ENCODE measurements at regions not wholly inside any gene's neighbourhood (a gene's known extent, or its start where the extent isn't known, plus 50 kb on each side); places are given as distances from the start of the nearest gene placed in this dataset.

DNA sequence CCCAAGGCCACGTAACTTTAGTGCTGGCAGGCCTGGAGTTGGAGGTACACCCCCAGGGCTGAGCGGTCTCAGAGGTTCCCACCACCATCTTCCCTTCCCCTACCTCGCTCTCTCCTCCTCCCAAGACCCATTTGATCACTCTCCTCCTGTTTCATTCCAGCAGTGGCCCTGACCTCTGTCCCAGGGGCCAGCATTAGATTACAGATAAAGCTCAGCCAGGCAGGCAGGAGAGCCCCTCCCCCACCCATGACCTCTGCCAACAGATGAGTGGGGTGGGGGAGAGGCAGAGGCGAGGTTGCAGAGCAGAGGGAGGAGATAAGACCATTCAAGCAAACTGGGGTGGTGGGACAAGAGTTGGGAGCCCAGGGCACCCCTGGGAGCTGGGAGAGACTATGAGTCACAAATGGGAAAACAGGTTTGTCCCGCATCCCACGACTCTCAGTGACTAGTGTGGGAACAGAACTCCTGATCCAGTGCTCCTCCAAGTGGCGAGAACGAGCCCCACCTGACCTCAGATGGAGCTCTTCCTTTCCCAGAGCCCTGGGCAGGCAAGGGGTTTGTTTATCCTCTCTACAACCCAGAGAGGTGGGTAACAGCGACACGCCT lies 367.9 kb downstream of the MN1 start:
- TF ChIP-seq RAD21 (IDR thresholded peaks at IDR 0.05 in 1 of 2, conservative IDR thresholded peaks at IDR 0.05 in 1 of 2; ENCODE audit: low read depth in 2 of 2, low read length in 2 of 2) = no peak
- TF ChIP-seq, protein P1, sequence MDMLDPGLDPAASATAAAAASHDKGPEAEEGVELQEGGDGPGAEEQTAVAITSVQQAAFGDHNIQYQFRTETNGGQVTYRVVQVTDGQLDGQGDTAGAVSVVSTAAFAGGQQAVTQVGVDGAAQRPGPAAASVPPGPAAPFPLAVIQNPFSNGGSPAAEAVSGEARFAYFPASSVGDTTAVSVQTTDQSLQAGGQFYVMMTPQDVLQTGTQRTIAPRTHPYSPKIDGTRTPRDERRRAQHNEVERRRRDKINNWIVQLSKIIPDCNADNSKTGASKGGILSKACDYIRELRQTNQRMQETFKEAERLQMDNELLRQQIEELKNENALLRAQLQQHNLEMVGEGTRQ (IDR thresholded peaks at IDR 0.05; ENCODE audit: low read length) = no peak
- no peak for TF ChIP-seq BRCA1 (IDR thresholded peaks at IDR 0.05; ENCODE audit: low read depth, low read length)
- no peak for TF ChIP-seq POLR2A (IDR thresholded peaks at IDR 0.05; ENCODE audit: control extremely low read depth in 1 of 2, low read depth in 2 of 2, low read length in 2 of 2)
- TF ChIP-seq CTCF (IDR thresholded peaks at IDR 0.05; ENCODE audit: control extremely low read depth in 1 of 3, insufficient read depth in 1 of 3, low read depth in 1 of 3, low read length in 3 of 3) = no peak
- TF ChIP-seq ZNF274 (IDR thresholded peaks at IDR 0.05; ENCODE audit: borderline replicate concordance, extremely low read depth, low read length) = no peak

Measured in H1 (cell line).